Endothelial cell of umbilical vein (primary cell): ENCODE measurements at regions not wholly inside any gene's neighbourhood (a gene's known extent, or its start where the extent isn't known, plus 50 kb on each side); places are given as distances from the start of the nearest gene placed in this dataset.

Source experiments
- BruUV-seq: library from RNA; stranded (reverse); fragments of 400-500 nt; replicated peaks from 2 replicates; lab custom pipeline; 2021; lab: Mats Ljungman, UMichigan
- CTCF ChIA-PET: fragments of 300-600, 350-600 bp; sonication (Branson Sonifier 250); formaldehyde crosslinking; loops from one replicate; lab custom pipeline; 2021; ENCODE audit warnings: antibody characterized with exemption, inconsistent platforms; lab: Charles Lee
- POLR2A ChIA-PET: fragments of 300-600, 350-600 bp; sonication (Branson Sonifier 250); formaldehyde crosslinking; loops from one replicate; lab custom pipeline; 2021; ENCODE audit warnings: antibody characterized with exemption, inconsistent platforms; lab: Charles Lee
- DNase-seq: peaks from one replicate; pipeline ENCODE4 v3.0.0-alpha.2; 2011; ENCODE audit warnings: low read depth, low spot score
- FAIRE-seq: peaks from 2 replicates; lab custom pipeline; 2011; peaks lifted over from hg19 to GRCh38; lab: Jason Lieb, UNC
- H2AFZ ChIP-seq: 2 replicates; pipeline ENCODE4 v1.6.0; 2012; ENCODE audit warnings: low read depth, low read length, control low read depth, inconsistent platforms
- H3K27ac ChIP-seq: 2 replicates; pipeline ENCODE4 v1.5.1; 2011; ENCODE audit warnings: low read depth, mild to moderate bottlenecking, control low read depth, low read length, moderate library complexity; ENCODE audit not compliant: insufficient read depth
- H3K27me3 ChIP-seq, 2 experiments: 2 replicates each; pipeline versions ENCODE4 v1.6.0 to v1.6.1; 2011; ENCODE audit warnings: low read length in 2 of 2, mixed read lengths in 1 of 2; ENCODE audit not compliant: control insufficient read depth in 2 of 2, insufficient read depth in 2 of 2
- H3K36me3 ChIP-seq, 2 experiments: 2 replicates in 1 of 2; 3 replicates in 1 of 2; pipeline ENCODE4 v1.5.1; 2011; ENCODE audit warnings: low read length in 2 of 2, mild to moderate bottlenecking in 1 of 2, moderate library complexity in 1 of 2; ENCODE audit not compliant: control insufficient read depth in 2 of 2, insufficient read depth in 2 of 2; ENCODE audit errors: extremely low read depth in 1 of 2
- H3K4me1 ChIP-seq: 3 replicates; pipeline ENCODE4 v1.5.1; 2011; ENCODE audit warnings: mild to moderate bottlenecking, low read length; ENCODE audit not compliant: control insufficient read depth, insufficient read depth; ENCODE audit errors: extremely low read depth
- H3K4me2 ChIP-seq: 2 replicates; pipeline ENCODE4 v1.6.1; 2011; ENCODE audit warnings: low read length, control low read depth, mixed read lengths; ENCODE audit not compliant: insufficient read depth
- H3K4me3 ChIP-seq, 3 experiments: fragments of 200-600 bp in 1 of 3; sonication (generic), shearing (Covaris generic) in 1 of 3; replicated peaks in 1 of 3; 2 replicates each; pipeline ENCODE4 v1.5.1; 2011 to 2016; ENCODE audit warnings: control low read depth in 3 of 3, low read length in 3 of 3, mild to moderate bottlenecking in 2 of 3, inconsistent platforms in 1 of 3, low read depth in 1 of 3, moderate library complexity in 1 of 3; ENCODE audit not compliant: insufficient read depth in 1 of 3
- H3K79me2 ChIP-seq: 2 replicates; pipeline ENCODE4 v1.6.0; 2012; ENCODE audit warnings: low read length, inconsistent platforms; ENCODE audit not compliant: control insufficient read depth, insufficient read depth
- H3K9ac ChIP-seq: replicated peaks from 2 replicates; pipeline ENCODE3; 2011; ENCODE audit warnings: low read length, control low read depth; ENCODE audit not compliant: insufficient read depth; ENCODE audit errors: extremely low read depth
- H3K9me1 ChIP-seq: replicated peaks from 3 replicates; pipeline ENCODE4 v1.6.0; 2011; ENCODE audit warnings: mild to moderate bottlenecking, low read length; ENCODE audit not compliant: control insufficient read depth, insufficient read depth; ENCODE audit errors: extremely low read depth
- H3K9me3 ChIP-seq: replicated peaks from 2 replicates; pipeline ENCODE4 v1.5.1; 2012; ENCODE audit warnings: low read length, inconsistent platforms; ENCODE audit not compliant: control insufficient read depth, insufficient read depth
- H4K20me1 ChIP-seq: replicated peaks from 2 replicates; pipeline ENCODE3; 2011; ENCODE audit warnings: mild to moderate bottlenecking, low read length; ENCODE audit not compliant: control insufficient read depth, insufficient read depth; ENCODE audit errors: extremely low read depth
- EZH2 ChIP-seq: IDR thresholded peaks from 2 replicates; pipeline ENCODE4 v1.6.1; 2012; ENCODE audit warnings: borderline replicate concordance, low read depth, mild to moderate bottlenecking, moderate library complexity, low read length, inconsistent platforms; ENCODE audit not compliant: severe bottlenecking
- JUN ChIP-seq: IDR thresholded peaks from 2 replicates; pipeline ENCODE4 v1.6.1; 2011; ENCODE audit warnings: borderline replicate concordance, low read depth; ENCODE audit not compliant: insufficient read length, insufficient read depth
- MYC ChIP-seq: IDR thresholded peaks from one replicate; pipeline ENCODE4 v1.6.1; 2011; ENCODE audit warnings: mild to moderate bottlenecking, low read depth, low read length
- POLR2A ChIP-seq: IDR thresholded peaks from 2 replicates; pipeline ENCODE4 v1.6.1; 2012; ENCODE audit warnings: low read depth, mild to moderate bottlenecking, control low read depth, low read length
- dilution Hi-C: fragments of 300-500 bp; cut with MboI; formaldehyde crosslinking; loops from one replicate; pipeline ENCODE4 v1.15.0; 2019; ENCODE audit warnings: low sequenced_read_pairs; ENCODE audit not compliant: extremely low pct_ligation_motif_present
- intact Hi-C: fragments of 100-400 bp; cut with micrococcal nuclease; formaldehyde crosslinking; loops from one replicate; pipeline ENCODE4 v1.10.0; 2022
- TF ChIP-seq, protein P1 (sequence below): IDR thresholded peaks from 2 replicates; pipeline ENCODE4 v1.6.1; 2011; ENCODE audit not compliant: insufficient read depth, insufficient read length

DNA sequence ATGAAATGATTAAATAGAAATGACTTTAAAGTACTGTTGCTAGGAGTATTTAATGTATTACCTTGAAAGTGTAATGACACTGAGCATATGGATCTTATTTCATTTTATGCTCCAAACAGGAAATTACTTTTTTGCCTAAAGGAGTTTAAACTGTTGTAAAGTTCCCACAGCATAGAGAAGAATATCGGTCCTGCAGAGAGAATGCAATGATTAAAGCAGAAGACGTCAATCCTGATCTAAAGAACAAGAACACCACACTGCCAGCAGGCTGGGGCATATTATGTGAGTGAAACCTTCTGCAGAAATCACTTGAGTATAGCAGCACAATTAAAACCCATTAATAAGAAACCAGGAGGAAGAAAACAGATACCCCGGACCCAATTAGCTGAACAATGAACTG is 72.8 kb upstream of the CAMK2D start:
- DNase-seq (no peak), FAIRE-seq (no peak)
- Histone ChIP-seq H2AFZ (no peak overlapping the region), H3K79me2 (no peaks in the 10 kb centered on the region), H4K20me1 (no peaks in the 10 kb centered on the region), H3K4me2 (no peak overlapping the region), H3K9ac (no peak overlapping the region), H3K27ac (no peak overlapping the region), H3K4me1 (peaks cover 20% of the 10 kb centered on the region), H3K27me3 (no peaks in the 10 kb centered on the region), H3K4me3 (no peak overlapping the region), H3K9me1 (no peaks in the 10 kb centered on the region), H3K9me3 (no peaks in the 10 kb centered on the region), H3K36me3 (no peaks in the 10 kb centered on the region)
- intact Hi-C loops (no loop called here), dilution Hi-C loops (no loop called here)
- CTCF ChIA-PET = interaction anchor here (1.0 to 4.0 kb wide), 3 partner anchors 9 to 544 kb away, joined by 3 to 13 read pairs (median 6); no protein-coding TSS in a partner anchor
- BruUV-seq = no TSS peak
- TF ChIP-seq MYC = no peak
- no peak for TF ChIP-seq POLR2A
- TF ChIP-seq, protein P1, sequence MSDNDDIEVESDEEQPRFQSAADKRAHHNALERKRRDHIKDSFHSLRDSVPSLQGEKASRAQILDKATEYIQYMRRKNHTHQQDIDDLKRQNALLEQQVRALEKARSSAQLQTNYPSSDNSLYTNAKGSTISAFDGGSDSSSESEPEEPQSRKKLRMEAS = no peak
- no peak for TF ChIP-seq JUN
- POLR2A ChIA-PET = no interaction called here

DNA sequence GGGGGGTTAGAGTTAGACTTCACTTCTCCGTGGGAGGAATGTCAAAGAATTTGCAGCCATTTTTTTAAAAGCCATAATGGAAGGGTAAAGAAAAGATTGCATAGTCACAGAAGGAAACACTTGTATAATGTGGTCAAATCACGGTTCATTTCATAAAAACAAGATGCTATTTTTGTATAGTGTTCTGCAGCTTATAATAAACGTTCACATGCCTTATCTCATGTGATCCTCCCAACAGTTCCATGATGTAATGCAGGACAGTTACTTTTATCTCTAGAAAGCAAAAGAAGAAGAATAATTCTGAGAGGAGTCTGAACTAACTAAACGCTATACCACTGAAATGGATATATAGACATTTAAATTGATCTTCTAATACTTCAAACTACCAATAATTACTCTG is 71.3 kb upstream of the CAMK2D start:
- TF ChIP-seq, protein P1 = no peak
- TF ChIP-seq EZH2 (no peak), POLR2A (no peak), MYC (no peak), JUN (no peak)
- peaks cover 19% of the 10 kb centered on the region for H3K4me1 ChIP-seq
- intact Hi-C loops = no loop called here
- no peaks in the 10 kb centered on the region for H3K36me3 ChIP-seq
- CTCF ChIA-PET = no interaction called here
- no peak overlapping the region for H3K4me2 ChIP-seq
- FAIRE-seq (no peak), DNase-seq (no peak)
- POLR2A ChIA-PET = no interaction called here
- H2AFZ ChIP-seq = no peak overlapping the region
- H3K9me3 ChIP-seq = no peaks in the 10 kb centered on the region
- no peaks in the 10 kb centered on the region for H4K20me1 ChIP-seq
- no peak overlapping the region for H3K27ac ChIP-seq
- no TSS peak for BruUV-seq
- no peaks in the 10 kb centered on the region for H3K79me2 ChIP-seq
- no peak overlapping the region for H3K4me3 ChIP-seq
- no peaks in the 10 kb centered on the region for H3K27me3 ChIP-seq
- dilution Hi-C loops = no loop called here
- H3K9me1 ChIP-seq = no peaks in the 10 kb centered on the region
- H3K9ac ChIP-seq = no peak overlapping the region
